HCT116 (cell line): ENCODE measurements at regions not wholly inside any gene's neighbourhood (a gene's known extent, or its start where the extent isn't known, plus 50 kb on each side); places are given as distances from the start of the nearest gene placed in this dataset.

Experiments used
- CEBPB ChIP-seq: IDR thresholded peaks from 2 replicates; pipeline ENCODE4 v1.6.1; 2012; ENCODE audit warnings: low read depth
- POLR2A ChIP-seq: IDR thresholded peaks from 2 replicates; pipeline ENCODE4 v1.7.0; 2011; ENCODE audit warnings: borderline replicate concordance; ENCODE audit not compliant: insufficient read depth, insufficient read length; ENCODE audit errors: extremely low read depth
- ZNF274 ChIP-seq: fragments of 200-500 bp; sonication (Bioruptor generic); IDR thresholded peaks from 2 replicates; pipeline ENCODE4 v1.6.1; 2014; ENCODE audit warnings: mild to moderate bottlenecking, low read depth, low read length, inconsistent platforms

DNA sequence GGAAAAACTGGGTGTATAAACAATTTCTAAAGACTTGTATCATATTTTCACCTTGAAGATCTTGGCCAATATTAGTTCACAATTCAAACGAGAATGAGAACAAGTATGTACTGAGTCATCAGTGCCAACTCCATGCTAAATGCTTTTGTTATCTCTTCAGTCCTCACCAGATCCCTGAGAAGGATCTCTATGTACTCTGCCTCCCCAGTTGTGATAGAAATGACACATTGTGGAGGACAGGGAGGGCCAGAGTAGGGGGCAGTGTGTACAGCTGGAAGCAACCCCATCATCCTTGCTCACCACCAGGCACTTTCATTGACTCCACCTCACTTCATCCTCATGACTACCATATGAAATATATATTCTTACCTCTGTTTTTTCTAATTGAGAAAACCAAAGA, 353.7 kb upstream of the SOX2 start:
- TF ChIP-seq POLR2A (no peak), CEBPB (no peak), ZNF274 (no peak)
